Lung (tissue), 11 donors: ENCODE measurements at regions not wholly inside any gene's neighbourhood (a gene's known extent, or its start where the extent isn't known, plus 50 kb on each side); places are given as distances from the start of the nearest gene placed in this dataset.

Source experiments
- ATAC-seq: fragments of 200-7000 bp; cut with Tn5 transposase; one replicate; pipeline ENCODE4 v1.9.1; 2020; ENCODE audit warnings: moderate number of reproducible peaks; ENCODE audit not compliant: insufficient read depth, low FRiP score
- DNase-seq, 3 donors: peaks; one replicate each; pipeline ENCODE4 v3.0.0-alpha.2; 2013 to 2017
- H3K27ac ChIP-seq, 2 donors: one replicate each; pipeline ENCODE4 v1.5.1; 2013; ENCODE audit warnings: mild to moderate bottlenecking in 2 of 2, moderate library complexity in 2 of 2, control low read depth in 1 of 2, inconsistent platforms in 1 of 2, low read depth in 1 of 2, low read length in 1 of 2
- H3K27me3 ChIP-seq, 3 donors: one replicate each; pipeline ENCODE4 v1.5.1; 2013; ENCODE audit warnings: low read length in 2 of 3; ENCODE audit not compliant: control insufficient read depth in 3 of 3, insufficient read depth in 3 of 3
- H3K36me3 ChIP-seq, 4 donors: one replicate each; pipeline ENCODE4 v1.5.1; 2013; ENCODE audit warnings: low read length in 4 of 4, mild to moderate bottlenecking in 1 of 4, moderate library complexity in 1 of 4; ENCODE audit not compliant: control insufficient read depth in 4 of 4, insufficient read depth in 4 of 4
- H3K4me1 ChIP-seq, 5 donors: one replicate each; pipeline ENCODE4 v1.5.1; 2013; ENCODE audit warnings: low read length in 5 of 5, mild to moderate bottlenecking in 2 of 5, moderate library complexity in 1 of 5; ENCODE audit not compliant: control insufficient read depth in 5 of 5, insufficient read depth in 5 of 5
- H3K4me3 ChIP-seq: one replicate; pipeline ENCODE4 v1.5.1; 2013; ENCODE audit warnings: mild to moderate bottlenecking, control low read depth, moderate library complexity
- H3K9ac ChIP-seq, 2 donors: one replicate each; pipeline ENCODE4 v1.5.1; 2013; ENCODE audit warnings: low read length in 2 of 2, control low read depth in 1 of 2; ENCODE audit not compliant: insufficient read depth in 1 of 2
- H3K9me3 ChIP-seq, 4 donors: one replicate each; pipeline ENCODE4 v1.5.1; 2013; ENCODE audit warnings: low read length in 3 of 4, mild to moderate bottlenecking in 1 of 4, moderate library complexity in 1 of 4; ENCODE audit not compliant: control insufficient read depth in 4 of 4, insufficient read depth in 3 of 4
- CTCF ChIP-seq: IDR thresholded peaks from 2 replicates; pipeline ENCODE4 v1.5.1; 2012; ENCODE audit warnings: mild to moderate bottlenecking; ENCODE audit errors: control extremely low read depth, extremely low read depth
- WGBS, 2 donors: extraction: QIAGEN DNeasy Blood & Tissue Kit; methylation state at CpG; one replicate each; pipeline ENCODE4 v1.1.7; 2013; 5-methylcytosine and 5-hydroxymethylcytosine counted together
- donor health status: control.
- donor health status: control.
- donor health status: Bipolar disorder and iron deficiency.
- donor health status: healthy.
- donor health status: DM: yes; HTN: yes; CAD: no.

- DNase-seq (no peak), ATAC-seq (no peak)
- Histone ChIP-seq H3K9me3 (peaks cover 0 to 4% (median 0%) of the 10 kb centered on the region in 4 donors), H3K27me3 (peaks cover 0 to 11% (median 3%) of the 10 kb centered on the region in 3 donors), H3K9ac (no peak overlapping the region), H3K4me3 (no peak overlapping the region), H3K4me1 (no peaks in the 10 kb centered on the region), H3K36me3 (no peaks in the 10 kb centered on the region), H3K27ac (no peak overlapping the region)
- TF ChIP-seq CTCF, result no peak
These were observed 448.7 kb downstream of the MID1IP1 start for GRCh38 chrX:39249999-39250398.

- H3K9ac ChIP-seq, result no peak overlapping the region
- H3K27me3 ChIP-seq, result peaks cover 0 to 11% (median 3%) of the 10 kb centered on the region in 3 donors
- no peak for TF ChIP-seq CTCF
- no peaks in the 10 kb centered on the region for H3K36me3 ChIP-seq
- H3K4me3 ChIP-seq, result no peak overlapping the region
- H3K27ac ChIP-seq, result no peak overlapping the region
- H3K9me3 ChIP-seq, result peaks cover 0 to 12% (median 0%) of the 10 kb centered on the region in 4 donors
- DNase-seq (no peak), ATAC-seq (no peak)
- 75 to 100% methylated on average over 1 of the region's 1 CpG for WGBS, 2 donors
- H3K4me1 ChIP-seq, result no peaks in the 10 kb centered on the region
These were observed 450.7 kb downstream of the MID1IP1 start for GRCh38 chrX:39251995-39252394.

GRCh38 chrX:39253551-39253950 lies 452.3 kb downstream of the MID1IP1 start:
- ATAC-seq (no peak), DNase-seq (no peak)
- Histone ChIP-seq H3K9me3 (peaks cover 0 to 12% (median 0%) of the 10 kb centered on the region in 4 donors), H3K4me1 (no peaks in the 10 kb centered on the region), H3K9ac (no peak overlapping the region), H3K27me3 (peaks cover 4 to 5% (median 5%) of the 10 kb centered on the region in 3 donors), H3K36me3 (no peaks in the 10 kb centered on the region), H3K4me3 (no peak overlapping the region), H3K27ac (no peak overlapping the region)
- no peak for TF ChIP-seq CTCF

- DNase-seq (peak in 2 of 3 donors; percentile 11 to 14), ATAC-seq (no peak)
- Histone ChIP-seq H3K27me3 (peaks cover 7 to 19% (median 8%) of the 10 kb centered on the region in 3 donors), H3K4me1 (peaks cover 0 to 3% (median 0%) of the 10 kb centered on the region in 5 donors), H3K9ac (no peak overlapping the region), H3K27ac (no peak overlapping the region), H3K4me3 (no peak overlapping the region), H3K36me3 (no peaks in the 10 kb centered on the region), H3K9me3 (peaks cover 0 to 8% (median 0%) of the 10 kb centered on the region in 4 donors)
- TF ChIP-seq CTCF, result no peak
- 59 to 80% methylated on average over 1 of the region's 1 CpG for WGBS, 2 donors
These were observed 457.1 kb downstream of the MID1IP1 start for GRCh38 chrX:39258331-39258730.
